ENCODE measurements at regions not wholly inside any gene's neighbourhood (a gene's known extent, or its start where the extent isn't known, plus 50 kb on each side); places are given as distances from the start of the nearest gene placed in this dataset.

DNA sequence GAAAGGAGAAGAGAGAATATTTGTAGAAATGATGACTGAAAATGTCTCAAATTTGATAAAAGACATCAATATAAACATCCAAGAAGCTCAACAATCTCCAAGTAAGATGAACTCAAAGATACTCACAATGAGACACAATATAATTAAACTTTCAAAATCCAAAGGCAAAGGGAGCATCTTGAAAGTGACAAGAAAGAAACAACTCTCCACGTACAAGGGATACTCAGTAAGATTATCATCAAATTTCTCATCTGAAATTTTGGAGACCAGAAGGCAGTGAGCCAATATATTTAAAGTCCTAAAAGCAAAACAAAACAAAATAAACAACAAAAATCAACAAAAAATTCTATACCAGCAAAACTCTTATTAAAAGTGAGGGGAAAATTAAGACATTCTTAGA lies 428.7 kb downstream of the NFIB start:
- no peak for TF ChIP-seq EZH2 (IDR thresholded peaks at IDR 0.05; ENCODE audit: low read length)
- TF ChIP-seq, protein P1, sequence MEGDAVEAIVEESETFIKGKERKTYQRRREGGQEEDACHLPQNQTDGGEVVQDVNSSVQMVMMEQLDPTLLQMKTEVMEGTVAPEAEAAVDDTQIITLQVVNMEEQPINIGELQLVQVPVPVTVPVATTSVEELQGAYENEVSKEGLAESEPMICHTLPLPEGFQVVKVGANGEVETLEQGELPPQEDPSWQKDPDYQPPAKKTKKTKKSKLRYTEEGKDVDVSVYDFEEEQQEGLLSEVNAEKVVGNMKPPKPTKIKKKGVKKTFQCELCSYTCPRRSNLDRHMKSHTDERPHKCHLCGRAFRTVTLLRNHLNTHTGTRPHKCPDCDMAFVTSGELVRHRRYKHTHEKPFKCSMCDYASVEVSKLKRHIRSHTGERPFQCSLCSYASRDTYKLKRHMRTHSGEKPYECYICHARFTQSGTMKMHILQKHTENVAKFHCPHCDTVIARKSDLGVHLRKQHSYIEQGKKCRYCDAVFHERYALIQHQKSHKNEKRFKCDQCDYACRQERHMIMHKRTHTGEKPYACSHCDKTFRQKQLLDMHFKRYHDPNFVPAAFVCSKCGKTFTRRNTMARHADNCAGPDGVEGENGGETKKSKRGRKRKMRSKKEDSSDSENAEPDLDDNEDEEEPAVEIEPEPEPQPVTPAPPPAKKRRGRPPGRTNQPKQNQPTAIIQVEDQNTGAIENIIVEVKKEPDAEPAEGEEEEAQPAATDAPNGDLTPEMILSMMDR (optimal IDR thresholded peaks at IDR 0.05 in 1 of 3, IDR thresholded peaks at IDR 0.05 in 1 of 3, conservative IDR thresholded peaks at IDR 0.05 in 1 of 3; ENCODE audit: extremely low read depth in 1 of 3, insufficient read depth in 2 of 3, low read length in 3 of 3) = no peak

All from keratinocyte (primary cell).